ENCODE measurements at regions not wholly inside any gene's neighbourhood (a gene's known extent, or its start where the extent isn't known, plus 50 kb on each side); places are given as distances from the start of the nearest gene placed in this dataset.
"Not testable (repeated sequence)": the region's sequence is repeated elsewhere in the genome, so short reads cannot be mapped to it uniquely, and the experiment has no call there.

- H3K9me3 Mint-ChIP-seq = no peaks in the 10 kb centered on the region
- H3K4me1 Mint-ChIP-seq (ENCODE audit: low read depth) = no peaks in the 10 kb centered on the region
- H3K27me3 Mint-ChIP-seq (ENCODE audit: low read depth) = peaks cover 14% of the 10 kb centered on the region
- no peaks in the 10 kb centered on the region for H3K36me3 Mint-ChIP-seq (ENCODE audit: low read depth)
- no peak for DNase-seq (ENCODE audit: low spot score)
- no peak overlapping the region for H3K27ac Mint-ChIP-seq
- no peak overlapping the region for H3K4me3 Mint-ChIP-seq
These were observed 119.9 kb upstream of the F3 start for GRCh38 chr1:94661431-94661932.

DNA sequence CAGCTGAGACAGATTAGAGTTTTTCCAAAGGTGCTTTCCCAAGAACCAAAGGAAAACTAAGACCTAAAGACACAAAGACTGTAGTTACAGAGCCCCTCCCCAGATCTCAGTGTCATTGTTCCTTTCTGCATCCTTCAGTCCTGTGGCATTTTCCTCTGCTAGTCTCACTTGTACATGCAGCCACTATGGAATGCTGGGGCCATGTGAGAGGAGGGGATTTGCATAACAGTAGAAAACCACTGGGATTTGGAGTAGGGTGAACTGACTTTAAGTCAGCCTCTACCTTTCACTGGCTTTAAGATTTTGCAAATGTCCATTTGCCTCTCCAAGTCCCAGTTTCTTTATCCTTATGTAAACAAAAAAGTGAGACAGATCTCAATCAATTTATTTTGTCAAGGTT lies 119.4 kb upstream of the F3 start:
- DNase-seq (ENCODE audit: low spot score) = no peak
- Mint-ChIP-seq H3K9me3 (no peaks in the 10 kb centered on the region), H3K4me3 (no peak overlapping the region), H3K27me3 (ENCODE audit: low read depth) (peaks cover 10% of the 10 kb centered on the region), H3K27ac (no peak overlapping the region), H3K4me1 (ENCODE audit: low read depth) (no peaks in the 10 kb centered on the region), H3K36me3 (ENCODE audit: low read depth) (no peaks in the 10 kb centered on the region)

DNA sequence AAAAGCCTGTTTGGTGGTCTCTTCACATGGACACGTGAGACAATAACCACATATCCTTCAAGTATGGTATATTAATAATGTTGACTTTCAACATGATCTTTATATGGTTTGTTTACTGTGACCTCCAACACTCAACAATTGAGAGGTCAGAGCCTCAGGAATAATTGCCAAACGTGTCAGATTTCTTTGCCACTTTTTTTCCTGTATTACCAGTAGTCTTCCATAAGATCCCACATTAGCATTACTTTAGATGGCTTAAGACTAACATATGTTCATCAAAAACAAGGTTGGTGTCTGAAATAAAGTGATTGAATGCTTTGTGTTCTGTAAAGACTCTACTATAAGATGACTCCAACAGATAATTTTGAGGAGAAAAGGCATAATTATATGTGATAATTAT lies 118.7 kb upstream of the F3 start:
- Mint-ChIP-seq H3K4me3 (no peak overlapping the region), H3K9me3 (no peaks in the 10 kb centered on the region), H3K4me1 (ENCODE audit: low read depth) (no peaks in the 10 kb centered on the region), H3K27ac (no peak overlapping the region), H3K36me3 (ENCODE audit: low read depth) (no peaks in the 10 kb centered on the region), H3K27me3 (ENCODE audit: low read depth) (peaks cover 9% of the 10 kb centered on the region)
- DNase-seq (ENCODE audit: low spot score) = no peak

DNA sequence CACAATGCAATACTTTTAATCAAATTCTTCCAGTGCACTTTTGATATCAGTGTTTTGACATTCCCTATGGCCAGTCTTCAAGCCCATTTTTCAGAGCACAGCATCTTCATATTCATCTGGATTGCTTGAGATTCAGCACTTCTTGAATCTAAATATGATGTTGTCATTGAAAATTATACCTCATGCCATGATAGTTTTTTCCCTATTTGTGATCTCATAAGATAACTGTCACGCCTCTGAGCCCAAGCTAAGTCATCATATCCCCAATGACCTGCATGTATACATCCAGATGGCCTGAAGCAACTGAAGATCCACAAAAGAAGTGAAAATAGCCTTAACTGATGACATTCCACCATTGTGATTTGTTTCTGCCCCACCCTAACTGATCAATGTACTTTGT lies 117.6 kb upstream of the F3 start:
- H3K9me3 Mint-ChIP-seq; H3K27ac Mint-ChIP-seq; DNase-seq (ENCODE audit: low spot score); H3K4me1 Mint-ChIP-seq (ENCODE audit: low read depth); H3K4me3 Mint-ChIP-seq; H3K36me3 Mint-ChIP-seq (ENCODE audit: low read depth): not testable (repeated sequence)
- peaks cover 12% of the 10 kb centered on the region for H3K27me3 Mint-ChIP-seq (ENCODE audit: low read depth)

GRCh38 chr1:94658221-94658620 lies 116.7 kb upstream of the F3 start:
- peaks cover 12% of the 10 kb centered on the region for H3K27me3 Mint-ChIP-seq (ENCODE audit: low read depth)
- no peaks in the 10 kb centered on the region for H3K36me3 Mint-ChIP-seq (ENCODE audit: low read depth)
- DNase-seq (ENCODE audit: low spot score) = no peak
- peaks cover 2% of the 10 kb centered on the region for H3K4me1 Mint-ChIP-seq (ENCODE audit: low read depth)
- no peak overlapping the region for H3K27ac Mint-ChIP-seq
- no peak overlapping the region for H3K4me3 Mint-ChIP-seq
- H3K9me3 Mint-ChIP-seq = no peaks in the 10 kb centered on the region

DNA sequence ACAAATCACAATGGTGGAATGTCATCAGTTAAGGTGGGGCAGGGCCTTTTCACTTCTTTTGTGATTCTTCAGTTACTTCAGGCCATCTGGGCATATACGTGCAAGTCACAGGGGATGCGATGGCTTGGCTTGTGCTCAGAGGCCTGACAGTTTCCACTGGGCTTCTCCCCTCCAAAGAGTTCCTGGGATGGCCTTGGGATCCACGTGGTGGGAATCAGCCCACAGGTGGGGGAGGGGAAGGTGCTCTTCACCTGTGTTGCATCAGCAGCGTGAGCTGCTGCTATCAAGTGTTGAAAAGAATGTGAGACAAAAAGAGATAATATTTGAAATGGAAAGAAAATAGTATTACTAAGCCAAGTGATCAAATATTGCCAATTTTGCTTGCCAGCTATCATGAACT lies 116.2 kb upstream of the F3 start:
- not testable (repeated sequence) for DNase-seq (ENCODE audit: low spot score); H3K27ac Mint-ChIP-seq; H3K4me1 Mint-ChIP-seq (ENCODE audit: low read depth); H3K4me3 Mint-ChIP-seq; H3K36me3 Mint-ChIP-seq (ENCODE audit: low read depth); H3K9me3 Mint-ChIP-seq
- peaks cover 10% of the 10 kb centered on the region for H3K27me3 Mint-ChIP-seq (ENCODE audit: low read depth)

- Mint-ChIP-seq H3K27me3 (ENCODE audit: low read depth) (peaks cover 10% of the 10 kb centered on the region), H3K9me3 (no peaks in the 10 kb centered on the region), H3K27ac (no peak overlapping the region), H3K4me3 (no peak overlapping the region), H3K36me3 (ENCODE audit: low read depth) (no peaks in the 10 kb centered on the region), H3K4me1 (ENCODE audit: low read depth) (peaks cover 2% of the 10 kb centered on the region)
- DNase-seq (ENCODE audit: low spot score) = no peak
These were observed 115.4 kb upstream of the F3 start for GRCh38 chr1:94656967-94657366.

- no peak overlapping the region for H3K4me3 Mint-ChIP-seq
- H3K36me3 Mint-ChIP-seq (ENCODE audit: low read depth) = no peaks in the 10 kb centered on the region
- H3K27ac Mint-ChIP-seq = no peak overlapping the region
- H3K27me3 Mint-ChIP-seq (ENCODE audit: low read depth) = peaks cover 8% of the 10 kb centered on the region
- DNase-seq (ENCODE audit: low spot score) = no peak
- peaks cover 2% of the 10 kb centered on the region for H3K4me1 Mint-ChIP-seq (ENCODE audit: low read depth)
- no peaks in the 10 kb centered on the region for H3K9me3 Mint-ChIP-seq
These were observed 113.4 kb upstream of the F3 start for GRCh38 chr1:94654919-94655318.

DNA sequence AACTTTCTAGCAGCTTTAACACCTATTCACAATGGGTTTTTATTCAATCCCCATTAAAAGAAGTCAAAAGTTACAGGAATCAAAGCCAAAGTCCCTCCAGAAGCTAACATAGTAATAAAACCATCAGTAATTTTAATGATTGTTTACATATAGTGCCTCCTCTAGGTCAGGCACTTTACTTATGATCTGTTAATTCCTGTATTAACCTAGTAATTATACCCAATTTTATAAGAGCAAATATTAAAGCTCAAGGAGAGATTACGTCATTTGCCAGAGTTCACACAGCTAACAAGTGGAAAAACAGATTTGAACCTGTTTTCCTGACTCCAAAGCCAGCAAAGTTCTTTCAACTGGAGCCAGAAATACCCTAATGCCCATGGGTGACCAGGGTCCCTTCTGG lies 112.9 kb upstream of the F3 start:
- peaks cover 5% of the 10 kb centered on the region for H3K27me3 Mint-ChIP-seq (ENCODE audit: low read depth)

GRCh38 chr1:94654031-94654430 lies 112.5 kb upstream of the F3 start:
- Mint-ChIP-seq H3K36me3 (ENCODE audit: low read depth) (no peaks in the 10 kb centered on the region), H3K9me3 (no peaks in the 10 kb centered on the region), H3K4me3 (no peak overlapping the region), H3K27me3 (ENCODE audit: low read depth) (peaks cover 5% of the 10 kb centered on the region), H3K27ac (no peak overlapping the region), H3K4me1 (ENCODE audit: low read depth) (peaks cover 2% of the 10 kb centered on the region)
- no peak for DNase-seq (ENCODE audit: low spot score)

More for the DNA sequence above, 112.9 kb upstream of the F3 start:
- DNase-seq (ENCODE audit: low spot score) = no peak
- peaks cover 2% of the 10 kb centered on the region for H3K4me1 Mint-ChIP-seq (ENCODE audit: low read depth)
- no peaks in the 10 kb centered on the region for H3K9me3 Mint-ChIP-seq
- no peaks in the 10 kb centered on the region for H3K36me3 Mint-ChIP-seq (ENCODE audit: low read depth)
- no peak overlapping the region for H3K4me3 Mint-ChIP-seq
- H3K27ac Mint-ChIP-seq = no peak overlapping the region

- Mint-ChIP-seq H3K27ac (no peak overlapping the region), H3K36me3 (ENCODE audit: low read depth) (no peaks in the 10 kb centered on the region), H3K27me3 (ENCODE audit: low read depth) (peaks cover 5% of the 10 kb centered on the region), H3K4me1 (ENCODE audit: low read depth) (peaks cover 2% of the 10 kb centered on the region), H3K4me3 (no peak overlapping the region), H3K9me3 (no peaks in the 10 kb centered on the region)
- DNase-seq (ENCODE audit: low spot score) = no peak
These were observed 111.9 kb upstream of the F3 start for GRCh38 chr1:94653454-94653853.

GRCh38 chr1:94651076-94651475 lies 109.5 kb upstream of the F3 start:
- H3K36me3 Mint-ChIP-seq (ENCODE audit: low read depth) = no peaks in the 10 kb centered on the region
- no peak for DNase-seq (ENCODE audit: low spot score)
- H3K4me1 Mint-ChIP-seq (ENCODE audit: low read depth) = peaks cover 2% of the 10 kb centered on the region
- peaks cover 5% of the 10 kb centered on the region for H3K27me3 Mint-ChIP-seq (ENCODE audit: low read depth)
- H3K9me3 Mint-ChIP-seq = no peaks in the 10 kb centered on the region
- no peak overlapping the region for H3K27ac Mint-ChIP-seq
- no peak overlapping the region for H3K4me3 Mint-ChIP-seq

DNA sequence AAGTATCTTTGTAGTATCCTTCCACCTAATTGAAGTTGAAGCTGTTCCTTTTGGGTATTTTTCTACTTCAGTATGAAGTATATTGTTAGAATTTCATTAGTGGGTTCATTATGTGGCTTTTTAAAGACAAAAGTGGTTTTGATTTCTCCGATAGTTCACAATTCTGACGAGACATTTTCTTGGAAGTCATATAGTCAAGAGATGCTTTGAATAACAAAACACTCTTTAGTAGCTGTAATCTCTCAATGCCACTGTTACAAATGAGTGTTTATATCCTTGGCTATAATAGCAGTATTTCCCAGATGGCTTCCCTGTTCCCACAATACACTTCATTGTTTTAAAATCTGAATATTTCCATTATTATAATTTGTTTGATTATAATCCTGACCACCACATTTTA lies 108.7 kb upstream of the F3 start:
- Mint-ChIP-seq H3K36me3 (ENCODE audit: low read depth) (no peaks in the 10 kb centered on the region), H3K9me3 (no peaks in the 10 kb centered on the region), H3K4me3 (no peak overlapping the region), H3K27ac (no peak overlapping the region), H3K4me1 (ENCODE audit: low read depth) (peaks cover 2% of the 10 kb centered on the region), H3K27me3 (ENCODE audit: low read depth) (peaks cover 5% of the 10 kb centered on the region)
- DNase-seq (ENCODE audit: low spot score) = no peak

DNA sequence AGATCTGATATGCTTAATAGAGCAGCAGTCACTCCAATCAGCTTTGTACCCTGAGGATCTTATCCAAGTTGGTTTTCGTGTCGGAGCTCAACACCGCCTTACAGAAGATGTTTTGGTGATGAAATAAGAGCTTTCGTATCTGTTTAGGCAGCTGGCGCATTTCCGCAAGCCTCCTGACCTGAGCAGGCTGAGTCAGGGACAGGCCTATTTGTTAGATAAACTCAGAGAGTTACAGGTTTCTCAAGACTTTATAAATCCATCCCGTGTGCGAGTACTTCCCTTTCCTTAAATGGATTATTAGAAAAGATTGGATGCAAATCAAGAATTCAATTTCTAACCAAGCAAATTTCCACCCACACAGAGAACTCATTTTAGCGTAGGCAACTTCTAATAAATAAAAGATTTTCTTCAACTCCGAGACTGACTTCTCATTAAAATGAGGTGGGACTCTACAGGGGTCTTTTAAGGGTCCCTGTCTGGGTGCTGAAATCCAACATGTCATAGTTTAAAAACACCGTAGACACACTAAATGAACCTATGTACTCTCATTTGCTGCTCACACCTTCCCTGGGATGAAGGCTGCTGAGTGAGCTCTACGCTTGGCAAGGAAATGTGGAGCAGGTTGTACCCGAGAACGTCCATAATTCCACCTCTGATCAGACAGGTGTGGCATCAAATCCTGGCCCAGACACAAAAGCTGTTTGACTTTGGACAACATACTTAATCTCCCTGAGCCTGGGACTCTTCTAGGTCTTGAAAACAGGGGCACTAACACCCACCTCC lies 106.9 kb upstream of the F3 start:
- Mint-ChIP-seq H3K27me3 (ENCODE audit: low read depth) (peaks cover 2% of the 10 kb centered on the region), H3K27ac (no peak overlapping the region), H3K4me1 (ENCODE audit: low read depth) (peaks cover 2% of the 10 kb centered on the region), H3K4me3 (no peak overlapping the region), H3K9me3 (no peaks in the 10 kb centered on the region), H3K36me3 (ENCODE audit: low read depth) (no peaks in the 10 kb centered on the region)
- no peak for DNase-seq (ENCODE audit: low spot score)
